ENCODE measurements at regions not wholly inside any gene's neighbourhood (a gene's known extent, or its start where the extent isn't known, plus 50 kb on each side); places are given as distances from the start of the nearest gene placed in this dataset.
A peak's percentile ranks its signal among the peaks of the same experiment; 100 is the strongest.

DNA sequence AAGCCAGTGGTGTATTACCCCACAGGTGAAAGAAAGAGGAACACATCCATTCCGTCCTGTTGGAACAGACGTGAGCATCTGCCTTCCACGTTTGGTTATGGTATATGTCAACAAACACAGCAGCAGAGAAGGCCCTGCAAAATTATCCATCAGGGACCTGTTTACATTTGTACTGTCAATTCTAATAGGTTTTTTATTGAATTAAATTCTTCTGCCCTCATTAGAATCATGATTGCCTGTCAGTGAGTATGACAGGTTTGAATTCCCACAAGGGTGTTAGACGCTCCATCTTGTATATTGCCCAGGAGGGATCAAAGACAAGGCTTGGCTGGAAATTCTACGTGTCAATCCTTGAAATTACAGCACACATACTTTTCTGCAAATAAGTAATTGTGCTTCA lies 339.9 kb upstream of the NOCT start:
- Mint-ChIP-seq H3K27ac (peak overlapping the region; percentile 68), H3K9me3 (ENCODE audit: low read depth) (no peaks in the 10 kb centered on the region)

DNA sequence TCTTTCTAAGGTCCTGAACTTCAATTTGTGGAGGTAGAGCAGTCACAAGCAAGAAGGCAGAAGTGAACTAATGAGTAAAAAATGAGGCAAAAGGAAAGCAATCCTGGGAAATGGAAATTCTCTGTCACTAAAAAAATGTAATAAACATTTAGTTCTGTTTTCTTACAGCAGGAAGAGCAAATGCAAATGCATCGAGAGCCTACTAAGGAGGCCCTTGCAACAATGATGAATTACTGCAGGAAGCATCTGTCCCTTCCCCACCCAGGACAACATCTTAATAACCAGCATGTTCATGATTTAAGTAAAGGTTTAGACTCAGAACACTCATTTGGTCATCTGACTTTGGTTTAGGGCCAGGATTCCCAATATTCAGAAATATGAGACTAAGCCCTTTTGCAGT lies 341.4 kb upstream of the NOCT start:
- H3K27ac Mint-ChIP-seq, result no peak overlapping the region
- DNase-seq (ENCODE audit: low spot score, unreplicated experiment), result no peak

More for the DNA sequence above, 339.9 kb upstream of the NOCT start:
- H3K4me1 Mint-ChIP-seq (ENCODE audit: low read depth), result peaks cover 31% of the 10 kb centered on the region
- no peaks in the 10 kb centered on the region for H3K36me3 Mint-ChIP-seq (ENCODE audit: insufficient read depth)
- no peak for DNase-seq (ENCODE audit: low spot score, unreplicated experiment)
- TF ChIP-seq, protein P1, sequence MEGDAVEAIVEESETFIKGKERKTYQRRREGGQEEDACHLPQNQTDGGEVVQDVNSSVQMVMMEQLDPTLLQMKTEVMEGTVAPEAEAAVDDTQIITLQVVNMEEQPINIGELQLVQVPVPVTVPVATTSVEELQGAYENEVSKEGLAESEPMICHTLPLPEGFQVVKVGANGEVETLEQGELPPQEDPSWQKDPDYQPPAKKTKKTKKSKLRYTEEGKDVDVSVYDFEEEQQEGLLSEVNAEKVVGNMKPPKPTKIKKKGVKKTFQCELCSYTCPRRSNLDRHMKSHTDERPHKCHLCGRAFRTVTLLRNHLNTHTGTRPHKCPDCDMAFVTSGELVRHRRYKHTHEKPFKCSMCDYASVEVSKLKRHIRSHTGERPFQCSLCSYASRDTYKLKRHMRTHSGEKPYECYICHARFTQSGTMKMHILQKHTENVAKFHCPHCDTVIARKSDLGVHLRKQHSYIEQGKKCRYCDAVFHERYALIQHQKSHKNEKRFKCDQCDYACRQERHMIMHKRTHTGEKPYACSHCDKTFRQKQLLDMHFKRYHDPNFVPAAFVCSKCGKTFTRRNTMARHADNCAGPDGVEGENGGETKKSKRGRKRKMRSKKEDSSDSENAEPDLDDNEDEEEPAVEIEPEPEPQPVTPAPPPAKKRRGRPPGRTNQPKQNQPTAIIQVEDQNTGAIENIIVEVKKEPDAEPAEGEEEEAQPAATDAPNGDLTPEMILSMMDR (IDR thresholded peaks at IDR 0.05; ENCODE audit: unreplicated experiment), result no peak
- H3K4me3 Mint-ChIP-seq (ENCODE audit: low read depth), result no peak overlapping the region
- H3K27me3 Mint-ChIP-seq, result no peaks in the 10 kb centered on the region

DNA sequence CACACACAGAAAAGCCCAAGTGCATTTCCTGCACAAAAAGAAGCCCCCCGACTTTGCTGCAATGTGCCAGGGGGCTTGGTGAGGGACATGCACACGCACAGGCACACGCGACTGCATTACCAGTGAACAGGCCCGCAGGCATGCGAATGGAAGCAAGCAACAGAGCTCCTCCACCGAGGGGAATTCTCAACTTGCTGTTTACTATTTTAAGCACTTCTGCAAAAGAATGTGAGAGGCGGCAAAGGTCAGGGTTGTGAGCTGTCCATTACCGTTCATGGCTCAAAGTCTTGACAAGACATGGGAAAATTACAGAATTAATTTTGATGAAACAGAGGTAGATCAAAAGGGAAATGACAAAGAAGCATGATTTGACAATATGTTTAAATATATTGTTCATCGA lies 342.5 kb upstream of the NOCT start:
- TF ChIP-seq, protein P1 (IDR thresholded peaks at IDR 0.05; ENCODE audit: unreplicated experiment), result no peak
- Mint-ChIP-seq H3K36me3 (ENCODE audit: insufficient read depth) (no peaks in the 10 kb centered on the region), H3K27ac (no peak overlapping the region), H3K4me1 (ENCODE audit: low read depth) (peaks cover 20% of the 10 kb centered on the region), H3K4me3 (ENCODE audit: low read depth) (no peak overlapping the region), H3K27me3 (no peaks in the 10 kb centered on the region), H3K9me3 (ENCODE audit: low read depth) (no peaks in the 10 kb centered on the region)
- no peak for DNase-seq (ENCODE audit: low spot score, unreplicated experiment)

More for the DNA sequence above, 341.4 kb upstream of the NOCT start:
- Mint-ChIP-seq H3K27me3 (no peaks in the 10 kb centered on the region), H3K36me3 (ENCODE audit: insufficient read depth) (no peaks in the 10 kb centered on the region), H3K4me1 (ENCODE audit: low read depth) (peaks cover 23% of the 10 kb centered on the region), H3K9me3 (ENCODE audit: low read depth) (no peaks in the 10 kb centered on the region), H3K4me3 (ENCODE audit: low read depth) (no peak overlapping the region)
- TF ChIP-seq, protein P1 (IDR thresholded peaks at IDR 0.05; ENCODE audit: unreplicated experiment), result no peak

DNA sequence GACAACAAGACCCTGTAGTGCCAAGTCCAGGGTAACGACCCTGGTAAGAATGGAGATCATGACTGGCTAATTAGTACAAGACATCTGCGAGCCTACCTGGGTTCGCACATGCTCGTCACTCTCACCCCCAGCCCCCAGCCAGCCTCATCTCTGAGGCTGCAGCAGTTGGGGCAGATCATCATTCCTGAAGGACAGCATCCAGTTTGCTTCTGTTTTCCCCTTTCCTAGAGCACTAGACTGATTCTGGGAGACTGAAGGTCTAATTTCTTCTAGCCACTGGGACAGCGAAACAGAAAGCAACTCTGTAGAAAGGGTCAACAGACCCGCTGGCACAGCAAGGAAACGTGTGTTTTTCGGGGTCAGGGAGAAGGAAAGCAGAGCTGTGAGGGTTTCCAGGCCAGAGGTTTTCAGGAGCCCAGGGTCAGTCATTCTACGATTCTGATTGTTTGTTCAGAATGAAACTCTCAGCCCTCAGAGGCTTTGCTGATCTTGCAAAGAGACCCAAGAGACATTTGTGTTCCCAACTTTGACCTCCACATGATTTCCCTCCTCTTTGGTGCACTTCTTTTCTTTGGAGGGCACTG lies 343.1 kb upstream of the NOCT start:
- H3K4me1 Mint-ChIP-seq (ENCODE audit: low read depth), result peaks cover 15% of the 10 kb centered on the region
- H3K27ac Mint-ChIP-seq, result no peak overlapping the region
- H3K4me3 Mint-ChIP-seq (ENCODE audit: low read depth), result no peak overlapping the region
- no peaks in the 10 kb centered on the region for H3K9me3 Mint-ChIP-seq (ENCODE audit: low read depth)
- no peak for DNase-seq (ENCODE audit: low spot score, unreplicated experiment)
- no peaks in the 10 kb centered on the region for H3K27me3 Mint-ChIP-seq
- TF ChIP-seq, protein P1 (IDR thresholded peaks at IDR 0.05; ENCODE audit: unreplicated experiment), result no peak
- no peaks in the 10 kb centered on the region for H3K36me3 Mint-ChIP-seq (ENCODE audit: insufficient read depth)

DNA sequence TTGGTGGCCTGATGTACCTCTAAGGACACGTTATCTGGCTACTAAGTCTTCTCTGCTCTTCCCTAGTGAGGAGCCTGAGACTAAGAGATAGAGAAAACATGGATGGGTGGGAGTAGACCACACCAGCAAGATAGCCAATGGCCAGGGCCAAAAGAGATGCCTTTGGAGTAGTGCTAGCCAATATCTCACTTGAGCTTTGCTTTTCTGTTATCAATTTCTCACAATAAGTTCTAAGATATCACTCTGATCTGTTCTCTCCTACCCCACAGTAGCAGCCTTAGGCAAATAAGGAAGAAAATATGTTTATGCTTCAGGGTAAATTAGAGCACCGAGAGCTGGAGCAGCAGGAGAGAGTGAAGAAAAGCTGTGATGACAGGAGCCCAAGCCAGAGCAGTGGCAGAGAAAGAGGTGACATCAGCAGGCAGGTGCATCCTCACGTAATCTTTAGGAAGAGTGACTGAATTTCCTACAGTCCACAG lies 343.9 kb upstream of the NOCT start:
- Mint-ChIP-seq H3K27ac (no peak overlapping the region), H3K4me3 (ENCODE audit: low read depth) (no peak overlapping the region), H3K4me1 (ENCODE audit: low read depth) (peaks cover 11% of the 10 kb centered on the region)

More for the DNA sequence above, 343.9 kb upstream of the NOCT start:
- Mint-ChIP-seq H3K9me3 (ENCODE audit: low read depth) (no peaks in the 10 kb centered on the region), H3K27me3 (no peaks in the 10 kb centered on the region), H3K36me3 (ENCODE audit: insufficient read depth) (no peaks in the 10 kb centered on the region)
- TF ChIP-seq, protein P1 (IDR thresholded peaks at IDR 0.05; ENCODE audit: unreplicated experiment), result no peak
- DNase-seq (ENCODE audit: low spot score, unreplicated experiment), result no peak

All from progenitor cell of endocrine pancreas (in vitro differentiated cells).